HTR-8/SVneo (cell line): ENCODE measurements at regions not wholly inside any gene's neighbourhood (a gene's known extent, or its start where the extent isn't known, plus 50 kb on each side); places are given as distances from the start of the nearest gene placed in this dataset.

Experiments
- DNase-seq: peaks from one replicate; pipeline ENCODE4 v3.0.0; 2011; ENCODE audit warnings: low spot score, mixed read lengths; ENCODE audit not compliant: insufficient read length
- FAIRE-seq: peaks from 2 replicates; lab custom pipeline; 2011; peaks lifted over from hg19 to GRCh38; lab: Jason Lieb, UNC

GRCh38 chr20:57939499-57939898 is 229.7 kb upstream of the PMEPA1 start:
- DNase-seq = no peak
- peak; percentile 74 for FAIRE-seq

DNA sequence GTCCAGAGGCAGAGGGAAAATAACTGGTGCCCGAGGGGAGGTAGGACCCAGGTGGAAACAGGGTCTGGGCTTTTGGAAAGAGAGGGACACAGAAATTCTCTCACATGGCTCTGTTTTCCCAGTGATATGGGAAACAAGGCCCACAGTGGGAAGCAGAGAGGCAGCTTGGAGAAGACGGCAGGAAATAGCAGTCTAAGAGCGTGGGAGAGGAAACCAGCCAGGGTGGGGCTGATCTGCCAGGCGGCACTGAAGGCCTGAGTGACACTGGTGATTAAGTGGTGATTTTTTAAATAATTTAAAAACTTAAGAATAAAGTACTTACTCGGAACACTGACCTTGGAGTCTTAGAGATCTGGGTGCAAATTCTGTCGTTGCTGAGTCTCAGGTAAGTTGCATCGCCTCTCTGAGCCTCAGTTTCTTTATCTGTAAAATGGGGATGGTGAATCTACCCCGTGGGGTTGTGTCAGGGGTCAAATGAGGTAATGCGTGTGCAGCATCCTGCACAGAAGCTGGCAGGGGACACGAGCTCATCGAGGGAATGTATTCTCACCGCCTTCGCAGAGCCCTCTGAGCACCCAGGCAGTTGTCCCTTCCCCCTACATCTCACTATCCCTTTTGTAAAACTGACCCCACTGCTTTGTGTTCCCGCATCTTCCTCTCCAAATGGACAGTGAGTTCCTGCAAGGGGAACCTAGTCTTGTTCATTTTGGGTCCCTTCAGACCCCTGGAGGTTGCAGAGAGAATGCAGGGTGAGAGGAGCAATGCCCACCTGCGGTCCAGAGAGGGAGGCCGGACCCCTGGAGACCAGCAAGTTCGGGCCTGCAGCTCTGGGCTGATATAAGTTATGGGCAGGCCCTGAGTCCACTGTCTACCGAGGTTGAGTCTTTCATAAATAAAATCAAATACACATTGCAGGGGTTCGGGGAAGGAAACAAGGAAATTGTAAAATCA is 228.6 kb upstream of the PMEPA1 start:
- FAIRE-seq = peak; percentile 13
- no peak for DNase-seq

GRCh38 chr20:57936636-57937385 is 227.0 kb upstream of the PMEPA1 start:
- peak; percentile 90 for FAIRE-seq
- no peak for DNase-seq

DNA sequence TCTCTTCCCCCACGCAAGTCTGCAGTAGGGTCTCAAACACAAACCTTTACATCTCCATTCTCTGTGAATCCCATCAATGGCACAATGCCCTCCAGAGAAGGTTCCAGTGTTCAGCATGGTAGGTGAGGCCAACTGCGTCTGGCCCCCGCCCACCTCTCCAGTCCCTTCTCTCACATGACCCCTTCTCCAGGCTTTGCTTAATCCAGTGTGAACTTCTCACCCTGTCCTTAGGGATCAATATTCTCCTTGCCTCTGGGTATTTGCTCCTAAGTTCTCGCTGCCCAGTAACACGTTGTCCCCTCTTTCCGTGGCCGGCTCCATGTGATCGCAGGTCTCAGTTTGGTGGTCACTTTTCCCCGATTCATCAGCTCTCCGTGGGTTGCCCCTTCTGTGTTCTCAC is 225.1 kb upstream of the PMEPA1 start:
- DNase-seq = no peak
- FAIRE-seq = peak; percentile 92

- FAIRE-seq (peak; percentile 64), DNase-seq (no peak)
Measured at GRCh38 chr20:57934007-57934805, 224.4 kb upstream of the PMEPA1 start.

DNA sequence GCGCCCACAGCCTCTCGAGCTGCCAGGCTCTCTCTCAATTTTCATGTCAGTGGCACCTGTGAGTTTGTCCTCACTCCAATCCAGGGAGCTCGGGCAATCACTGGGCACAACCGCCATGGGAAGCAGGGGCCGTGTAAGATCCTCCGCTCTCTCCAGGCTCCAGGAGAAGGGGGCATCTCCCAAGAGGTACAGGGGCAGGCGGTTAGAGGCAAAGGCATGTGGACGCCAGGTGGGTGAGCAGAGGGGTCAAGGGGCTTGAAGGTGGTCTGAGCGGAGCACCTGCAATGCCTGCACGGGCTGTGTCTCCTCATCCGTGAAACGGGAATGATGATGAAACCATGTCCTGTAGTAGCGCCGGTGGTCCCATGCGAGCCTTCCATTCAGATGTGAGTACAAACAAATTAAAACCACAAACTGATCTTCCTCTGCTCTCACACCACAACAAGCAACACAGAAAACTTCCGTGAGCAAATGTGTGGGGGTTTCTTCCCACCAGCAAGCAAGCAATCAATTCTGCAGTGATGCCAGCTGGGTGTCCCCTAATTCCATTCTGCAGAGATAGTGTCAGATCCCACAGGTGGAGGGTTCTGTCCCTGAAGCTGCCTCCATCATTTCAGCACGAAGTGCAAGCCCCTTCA is 222.5 kb upstream of the PMEPA1 start:
- FAIRE-seq = peak; percentile 86
- DNase-seq = no peak

DNA sequence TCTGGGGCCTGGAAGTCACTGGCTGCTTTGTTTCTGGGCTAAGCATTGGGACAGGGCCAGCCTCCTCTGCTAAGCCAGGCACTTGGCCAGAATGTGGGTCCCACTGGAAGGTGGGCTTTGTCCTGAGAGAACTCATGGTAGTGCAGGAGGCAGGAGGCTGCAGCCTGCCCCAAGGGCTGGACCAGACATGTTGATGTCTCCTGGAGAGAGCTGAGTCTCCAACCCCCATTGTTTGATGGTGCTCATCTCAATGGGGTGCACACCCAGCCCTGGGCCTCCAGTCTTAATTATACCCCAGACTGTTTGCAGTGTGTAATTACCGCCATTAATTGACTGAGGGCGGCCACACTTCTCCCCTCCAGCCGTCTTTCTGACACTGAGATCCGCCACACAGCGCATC is 220.5 kb upstream of the PMEPA1 start:
- DNase-seq = no peak
- FAIRE-seq = peak; percentile 59

- peak; percentile 58 for DNase-seq
- peak; percentile 26 for FAIRE-seq
Measured at GRCh38 chr20:57928181-57928967, 218.6 kb upstream of the PMEPA1 start.

DNA sequence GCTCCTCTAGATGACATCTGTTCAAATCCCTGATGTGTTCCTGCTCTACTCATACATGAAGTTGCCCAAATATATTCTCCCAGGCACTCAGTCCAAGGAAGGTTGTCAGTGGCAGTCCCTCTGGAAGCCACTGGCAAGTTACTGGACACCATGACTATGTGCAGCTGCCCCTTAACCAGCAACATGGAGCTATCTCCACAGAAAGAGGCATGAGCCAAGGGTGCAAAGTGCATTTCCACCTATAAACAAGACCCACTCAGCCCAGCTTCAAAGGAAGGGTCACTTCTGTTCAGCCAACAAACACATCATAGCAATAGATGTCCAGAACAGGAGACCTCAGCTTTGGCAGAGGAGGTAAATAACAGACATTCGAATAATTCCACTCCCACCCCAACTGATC is 217.6 kb upstream of the PMEPA1 start:
- FAIRE-seq (peak; percentile 80), DNase-seq (no peak)

DNA sequence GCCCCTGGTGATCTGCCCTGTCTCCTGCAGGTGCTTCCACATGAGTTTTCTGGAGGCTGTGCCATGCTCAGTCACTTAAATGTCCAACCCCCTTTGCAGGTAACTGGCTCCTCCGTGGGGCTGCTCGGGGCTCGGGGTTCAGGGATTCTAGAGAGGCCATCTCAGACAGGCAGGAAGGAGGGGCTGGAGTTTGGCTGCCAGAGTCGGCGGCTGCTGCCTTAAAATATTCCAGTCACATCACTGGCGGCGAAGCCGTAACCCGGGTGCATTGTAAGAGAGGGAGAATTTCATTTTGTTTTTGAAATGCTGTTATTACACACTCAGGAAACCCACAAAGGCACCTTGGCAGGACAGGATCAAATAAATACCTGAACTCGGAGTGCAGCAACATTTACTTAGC is 212.9 kb upstream of the PMEPA1 start:
- DNase-seq (no peak), FAIRE-seq (no peak)

GRCh38 chr20:57922083-57922482 is 212.3 kb upstream of the PMEPA1 start:
- DNase-seq (no peak), FAIRE-seq (peak; percentile 97)

GRCh38 chr20:57921676-57922075 is 211.9 kb upstream of the PMEPA1 start:
- DNase-seq (no peak), FAIRE-seq (no peak)

DNA sequence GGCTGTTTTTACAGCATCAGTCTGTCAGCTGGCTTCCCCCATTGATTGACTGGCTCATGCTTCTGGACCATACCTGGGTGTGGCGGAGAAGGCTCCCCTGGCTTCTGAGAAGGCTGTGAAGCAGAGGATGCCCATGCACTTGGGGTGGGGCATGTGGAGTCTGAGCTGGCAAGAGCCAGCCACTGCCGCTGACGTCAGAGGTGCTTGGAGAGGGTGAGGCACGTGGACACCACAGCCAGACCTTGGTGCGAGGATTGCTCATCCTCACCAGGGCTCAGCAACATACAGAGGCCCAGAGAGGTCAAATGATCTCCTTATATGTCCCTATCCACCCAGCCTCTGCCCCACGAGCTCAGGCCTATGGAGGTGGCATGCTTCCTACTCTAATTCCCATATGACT is 211.2 kb upstream of the PMEPA1 start:
- no peak for DNase-seq
- FAIRE-seq = no peak

- DNase-seq (no peak), FAIRE-seq (no peak)
Measured at GRCh38 chr20:57919049-57919448, 209.2 kb upstream of the PMEPA1 start.

DNA sequence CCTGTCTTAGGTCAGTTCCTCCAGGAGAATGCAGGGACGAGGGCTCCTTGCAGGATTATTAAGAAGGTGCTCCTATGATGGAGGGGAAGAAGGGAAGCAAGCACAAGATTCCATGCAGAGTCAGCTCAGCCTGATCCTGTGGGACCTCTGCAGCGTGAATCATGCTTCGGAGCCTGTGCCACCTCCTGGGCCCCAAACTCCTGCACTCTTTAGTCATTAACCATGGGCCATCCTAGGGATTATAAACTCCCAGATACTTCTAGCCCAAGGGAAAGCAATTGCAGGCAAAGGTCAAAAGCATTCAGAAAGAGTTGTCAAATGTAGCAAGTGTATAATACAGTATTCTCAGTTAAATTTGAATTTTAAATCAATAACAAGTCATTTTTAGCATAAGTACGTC is 208.7 kb upstream of the PMEPA1 start:
- DNase-seq = no peak
- FAIRE-seq = no peak

DNA sequence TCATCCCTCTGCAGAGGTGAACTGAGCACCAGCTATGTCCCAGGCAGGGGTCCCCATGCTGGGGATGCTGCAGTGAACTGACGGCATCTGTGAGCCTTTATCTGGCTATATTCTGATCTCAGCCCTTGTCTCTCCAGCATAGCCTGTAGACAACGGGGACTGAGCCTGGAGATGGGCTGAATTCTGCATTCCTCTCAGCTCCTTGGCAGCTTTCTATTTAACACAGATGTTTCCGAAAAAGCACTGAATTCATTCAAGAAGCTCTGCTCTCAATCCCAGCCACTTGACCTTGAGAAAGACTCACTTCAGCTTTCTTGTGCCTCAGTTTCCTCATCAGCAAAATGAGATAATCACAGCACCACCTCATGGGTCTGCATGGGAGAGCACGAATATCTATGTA is 204.4 kb upstream of the PMEPA1 start:
- DNase-seq (no peak), FAIRE-seq (no peak)

DNA sequence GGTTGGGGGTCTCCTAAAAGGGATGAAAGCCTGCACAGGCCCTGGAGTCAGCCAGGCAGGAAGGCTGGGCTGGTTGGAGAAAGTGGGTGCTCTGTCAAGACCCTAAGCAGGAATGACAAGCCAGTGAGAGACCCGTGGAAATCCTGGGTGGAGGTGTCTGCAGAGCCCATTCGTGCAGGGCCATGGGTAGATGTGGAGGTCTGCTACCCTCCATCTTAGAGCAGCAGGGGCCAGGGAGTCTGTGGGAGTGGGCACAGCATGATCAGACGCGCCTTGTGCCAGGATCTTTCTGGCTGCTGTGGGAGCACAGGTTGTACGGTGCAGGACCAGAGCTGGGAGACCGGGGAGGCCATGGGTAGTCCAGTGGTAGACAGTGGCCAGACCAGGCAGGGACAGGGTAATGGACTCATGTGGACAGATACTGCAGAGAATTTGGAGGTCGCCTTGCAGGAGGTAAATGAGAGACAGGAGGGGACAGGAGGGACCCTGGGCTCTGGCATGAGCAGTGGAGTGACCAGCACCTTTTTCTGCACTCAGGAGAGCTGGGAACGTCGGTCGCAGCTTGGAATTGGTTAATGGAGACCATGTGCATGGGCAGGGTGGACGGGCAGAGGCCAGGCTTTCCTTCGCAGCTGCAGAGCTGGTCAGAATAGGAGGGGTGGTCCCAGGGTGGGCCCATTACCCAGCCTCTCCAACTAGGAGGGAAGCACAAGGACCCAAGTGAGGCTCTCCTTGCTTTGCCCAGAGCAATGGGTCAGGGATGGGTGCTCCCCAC is 203.5 kb upstream of the PMEPA1 start:
- DNase-seq (no peak), FAIRE-seq (peak; percentile 13)

GRCh38 chr20:57912227-57912582 is 202.4 kb upstream of the PMEPA1 start:
- FAIRE-seq = peak; percentile 85
- DNase-seq = no peak
